B cell (primary cell): ENCODE measurements at regions not wholly inside any gene's neighbourhood (a gene's known extent, or its start where the extent isn't known, plus 50 kb on each side); places are given as distances from the start of the nearest gene placed in this dataset.

Experiments used
- ATAC-seq: fragments of 200-7000 bp; cut with Tn5 transposase; one replicate; pipeline ENCODE4 v1.10.0; 2021; ENCODE audit warnings: low read depth, mild to moderate bottlenecking, moderate number of reproducible peaks, moderate library complexity
- CTCF ChIA-PET: fragments of 350-600 bp; sonication (Branson Sonifier 250); formaldehyde crosslinking; loops from one replicate; lab custom pipeline; 2021; ENCODE audit warnings: antibody characterized with exemption, inconsistent platforms; lab: Charles Lee
- POLR2A ChIA-PET: fragments of 350-600 bp; sonication (Branson Sonifier 250); formaldehyde crosslinking; loops from one replicate; lab custom pipeline; 2021; ENCODE audit warnings: antibody characterized with exemption; lab: Charles Lee
- DNase-seq: peaks from one replicate; pipeline ENCODE4 v3.0.0; 2013
- H2AFZ ChIP-seq: 2 replicates; pipeline ENCODE4 v1.6.1; 2012; ENCODE audit warnings: mild to moderate bottlenecking, low read depth, low read length; ENCODE audit not compliant: insufficient read depth, poor library complexity, severe bottlenecking
- H3K27ac ChIP-seq, 2 donors: 1 replicate in 1 of 2; 2 replicates in 1 of 2; pipeline ENCODE4 v1.5.1; 2012 to 2013; ENCODE audit warnings: low read length in 2 of 2, mild to moderate bottlenecking in 2 of 2, moderate library complexity in 1 of 2
- H3K27me3 ChIP-seq, 4 experiments: fragments of 200-600 bp in 1 of 4; sonication (generic) in 1 of 4; replicated peaks in 1 of 4; 1 replicate in 2 of 4; 2 replicates in 2 of 4; pipeline versions ENCODE4 v1.6.1 to v1.7.0; 2013 to 2016; ENCODE audit warnings: low read length in 3 of 4, mild to moderate bottlenecking in 2 of 4, mixed read lengths in 1 of 4, moderate library complexity in 1 of 4; ENCODE audit not compliant: insufficient read depth in 4 of 4, control insufficient read depth in 3 of 4; ENCODE audit errors: control extremely low read depth in 1 of 4
- H3K36me3 ChIP-seq, 2 experiments: replicated peaks in 1 of 2; 1 replicate in 1 of 2; 2 replicates in 1 of 2; pipeline versions ENCODE4 v1.6.1 to v1.7.1; 2013; ENCODE audit warnings: low read length in 1 of 2; ENCODE audit not compliant: insufficient read depth in 2 of 2, control insufficient read depth in 1 of 2; ENCODE audit errors: control extremely low read depth in 1 of 2, extremely low read depth in 1 of 2
- H3K4me1 ChIP-seq, 2 donors: fragments of 200-600 bp in 1 of 2; sonication (generic) in 1 of 2; 1 replicate in 1 of 2; 2 replicates in 1 of 2; pipeline versions ENCODE4 v1.5.1 to v1.6.1; 2013 to 2017; ENCODE audit warnings: low read length in 2 of 2; ENCODE audit not compliant: control insufficient read depth in 2 of 2, insufficient read depth in 2 of 2
- H3K4me2 ChIP-seq: replicated peaks from 2 replicates; pipeline ENCODE3; 2012; ENCODE audit warnings: mild to moderate bottlenecking, low read depth, low read length; ENCODE audit not compliant: poor library complexity, severe bottlenecking
- H3K4me3 ChIP-seq, 5 experiments: fragments of 200-600 bp in 1 of 5; sonication (generic) in 1 of 5; 1 replicate in 3 of 5; 2 replicates in 2 of 5; pipeline versions ENCODE4 v1.5.1 to v1.7.0; 2011 to 2016; ENCODE audit warnings: low read length in 4 of 5, mild to moderate bottlenecking in 4 of 5, low read depth in 2 of 5, control low read depth in 1 of 5, moderate library complexity in 1 of 5; ENCODE audit not compliant: insufficient read depth in 1 of 5; ENCODE audit errors: control extremely low read depth in 1 of 5, extremely low read depth in 1 of 5
- H3K79me2 ChIP-seq: fragments of 200-600 bp; sonication (generic); one replicate; pipeline ENCODE4 v1.6.0; 2016; ENCODE audit warnings: low read length; ENCODE audit not compliant: control insufficient read depth, insufficient read depth
- H3K9ac ChIP-seq: fragments of 200-600 bp; sonication (generic); 2 replicates; pipeline ENCODE4 v1.6.1; 2017; ENCODE audit warnings: mild to moderate bottlenecking, low read length, moderate library complexity
- H3K9me3 ChIP-seq, 3 donors: one replicate each; pipeline versions ENCODE4 v1.6.1 to v1.7.1; 2013; ENCODE audit warnings: low read length in 2 of 3; ENCODE audit not compliant: control insufficient read depth in 2 of 3, insufficient read depth in 1 of 3; ENCODE audit errors: control extremely low read depth in 1 of 3
- H4K20me1 ChIP-seq: 2 replicates; pipeline ENCODE4 v1.6.0; 2012; ENCODE audit warnings: mild to moderate bottlenecking, low read length; ENCODE audit not compliant: insufficient read depth, control insufficient read depth, poor library complexity, severe bottlenecking
- H3K27ac Mint-ChIP-seq: one replicate; pipeline ENCODE4 v1.8.0; 2021; ENCODE audit warnings: mixed read lengths
- H3K27me3 Mint-ChIP-seq: one replicate; pipeline ENCODE4 v1.8.0; 2021; ENCODE audit warnings: mixed read lengths
- H3K4me1 Mint-ChIP-seq: one replicate; pipeline ENCODE4 v1.8.0; 2021; ENCODE audit warnings: mixed read lengths
- H3K4me3 Mint-ChIP-seq: one replicate; pipeline ENCODE4 v1.8.0; 2021; ENCODE audit warnings: mixed read lengths
- H3K9me3 Mint-ChIP-seq: one replicate; pipeline ENCODE4 v1.8.0; 2022; ENCODE audit warnings: mixed read lengths; ENCODE audit not compliant: insufficient read depth
- EZH2 ChIP-seq: IDR thresholded peaks from 2 replicates; pipeline ENCODE4 v1.6.1; 2012; ENCODE audit warnings: borderline replicate concordance, low read depth, mild to moderate bottlenecking, moderate library complexity, low read length; ENCODE audit not compliant: insufficient read depth, poor library complexity, severe bottlenecking
- WGBS: methylation state at CpG from one replicate; pipeline ENCODE4 v1.1.5; 2013; ENCODE audit warnings: missing lambda C conversion rate; ENCODE audit not compliant: insufficient coverage; 5-methylcytosine and 5-hydroxymethylcytosine counted together
- intact Hi-C: fragments of 100-400 bp; cut with micrococcal nuclease; formaldehyde crosslinking; loops from one replicate; pipeline ENCODE4 v1.10.0; 2022
- TF ChIP-seq, protein P1 (sequence below): fragments of 200-600 bp; IDR thresholded peaks from one replicate; pipeline ENCODE4 v1.8.0; 2022; ENCODE audit warnings: antibody characterized with exemption, mild to moderate bottlenecking

DNA sequence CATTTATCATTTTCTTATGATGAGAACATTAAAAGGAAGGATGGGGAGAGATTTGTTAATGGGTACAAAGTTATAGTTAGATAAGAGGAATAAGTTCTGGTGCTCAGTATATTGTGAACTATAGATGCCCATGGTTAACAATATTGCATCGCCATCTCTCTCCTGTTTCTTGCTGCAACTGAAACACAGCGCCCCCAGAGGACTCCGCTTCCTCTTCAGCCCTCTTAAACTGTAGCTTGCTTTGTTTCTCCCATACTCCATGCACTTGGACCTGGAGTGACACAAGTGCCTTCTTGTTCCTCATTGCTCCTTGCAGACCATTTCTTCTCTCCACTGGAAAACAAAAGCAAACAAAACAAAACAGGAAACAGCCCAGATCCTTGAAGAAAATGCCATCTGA lies 70.1 kb upstream of the NTPCR start:
- H3K27me3 Mint-ChIP-seq = no peaks in the 10 kb centered on the region
- no peaks in the 10 kb centered on the region for H3K4me1 Mint-ChIP-seq
- intact Hi-C loops = no loop called here
- H3K9me3 Mint-ChIP-seq = peaks cover 2% of the 10 kb centered on the region
- no peak overlapping the region for H3K27ac Mint-ChIP-seq
- CTCF ChIA-PET = interaction anchor here (1.1 kb wide), 1 partner anchor 17 kb away, joined by 3 read pairs; no protein-coding TSS in a partner anchor
- Histone ChIP-seq H3K27ac (no peak overlapping the region), H4K20me1 (no peaks in the 10 kb centered on the region), H3K4me3 (no peak overlapping the region), H3K27me3 (no peaks in the 10 kb centered on the region), H3K9ac (no peak overlapping the region), H3K4me1 (no peaks in the 10 kb centered on the region), H3K9me3 (peaks cover 0 to 4% (median 0%) of the 10 kb centered on the region in 3 donors), H3K79me2 (no peaks in the 10 kb centered on the region), H3K36me3 (no peaks in the 10 kb centered on the region), H2AFZ (no peak overlapping the region), H3K4me2 (no peak overlapping the region)
- TF ChIP-seq, protein P1, sequence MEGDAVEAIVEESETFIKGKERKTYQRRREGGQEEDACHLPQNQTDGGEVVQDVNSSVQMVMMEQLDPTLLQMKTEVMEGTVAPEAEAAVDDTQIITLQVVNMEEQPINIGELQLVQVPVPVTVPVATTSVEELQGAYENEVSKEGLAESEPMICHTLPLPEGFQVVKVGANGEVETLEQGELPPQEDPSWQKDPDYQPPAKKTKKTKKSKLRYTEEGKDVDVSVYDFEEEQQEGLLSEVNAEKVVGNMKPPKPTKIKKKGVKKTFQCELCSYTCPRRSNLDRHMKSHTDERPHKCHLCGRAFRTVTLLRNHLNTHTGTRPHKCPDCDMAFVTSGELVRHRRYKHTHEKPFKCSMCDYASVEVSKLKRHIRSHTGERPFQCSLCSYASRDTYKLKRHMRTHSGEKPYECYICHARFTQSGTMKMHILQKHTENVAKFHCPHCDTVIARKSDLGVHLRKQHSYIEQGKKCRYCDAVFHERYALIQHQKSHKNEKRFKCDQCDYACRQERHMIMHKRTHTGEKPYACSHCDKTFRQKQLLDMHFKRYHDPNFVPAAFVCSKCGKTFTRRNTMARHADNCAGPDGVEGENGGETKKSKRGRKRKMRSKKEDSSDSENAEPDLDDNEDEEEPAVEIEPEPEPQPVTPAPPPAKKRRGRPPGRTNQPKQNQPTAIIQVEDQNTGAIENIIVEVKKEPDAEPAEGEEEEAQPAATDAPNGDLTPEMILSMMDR = no peak
- no peak for TF ChIP-seq EZH2
- WGBS = 83% methylated on average over 1 of the region's 3 CpGs
- DNase-seq (no peak), ATAC-seq (no peak)
- H3K4me3 Mint-ChIP-seq = no peak overlapping the region
- POLR2A ChIA-PET = no interaction called here

- Mint-ChIP-seq H3K4me3 (no peak overlapping the region), H3K27ac (no peak overlapping the region), H3K9me3 (no peaks in the 10 kb centered on the region), H3K4me1 (no peaks in the 10 kb centered on the region), H3K27me3 (peaks cover 10% of the 10 kb centered on the region)
- CTCF ChIA-PET = no interaction called here
- H3K27ac ChIP-seq = no peak overlapping the region
- POLR2A ChIA-PET = no interaction called here
- H2AFZ ChIP-seq = no peak overlapping the region
- no peak for TF ChIP-seq EZH2
- TF ChIP-seq, protein P1 = no peak
- WGBS = 93% methylated on average over 2 of the region's 4 CpGs
- H3K4me1 ChIP-seq = no peaks in the 10 kb centered on the region
- no peaks in the 10 kb centered on the region for H3K9me3 ChIP-seq
- no peak overlapping the region for H3K4me3 ChIP-seq
- H3K27me3 ChIP-seq = no peaks in the 10 kb centered on the region
- H3K79me2 ChIP-seq = no peaks in the 10 kb centered on the region
- DNase-seq (no peak), ATAC-seq (no peak)
- no peak overlapping the region for H3K9ac ChIP-seq
- intact Hi-C loops = no loop called here
- H4K20me1 ChIP-seq = no peaks in the 10 kb centered on the region
- no peaks in the 10 kb centered on the region for H3K36me3 ChIP-seq
- no peak overlapping the region for H3K4me2 ChIP-seq
These were observed 66.3 kb upstream of the NTPCR start for GRCh38 chr1:232883992-232884661.
